ENCODE measurements at regions not wholly inside any gene's neighbourhood (a gene's known extent, or its start where the extent isn't known, plus 50 kb on each side); places are given as distances from the start of the nearest gene placed in this dataset.

DNA sequence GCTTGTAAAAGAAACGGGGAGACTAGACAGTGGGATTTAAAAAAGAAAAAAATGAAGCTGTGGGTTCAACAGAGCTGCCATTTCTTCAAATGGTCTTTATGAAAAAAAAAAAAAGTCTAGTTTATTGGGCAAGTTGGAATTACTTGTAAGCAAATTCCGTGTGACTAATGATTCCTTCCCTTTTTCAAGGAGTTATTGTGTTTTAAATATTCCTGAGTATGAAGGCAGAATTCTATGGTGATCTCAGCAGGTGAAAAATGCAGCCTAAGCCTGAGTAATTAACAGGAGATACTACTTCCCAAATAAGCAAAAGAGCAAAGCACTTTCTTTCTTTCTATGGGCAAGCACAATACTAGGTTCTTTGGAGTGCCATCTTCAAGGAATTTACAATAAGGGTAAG lies 481.9 kb downstream of the ZNF608 start:
- no peak for DNase-seq (ENCODE audit: low read depth)

DNA sequence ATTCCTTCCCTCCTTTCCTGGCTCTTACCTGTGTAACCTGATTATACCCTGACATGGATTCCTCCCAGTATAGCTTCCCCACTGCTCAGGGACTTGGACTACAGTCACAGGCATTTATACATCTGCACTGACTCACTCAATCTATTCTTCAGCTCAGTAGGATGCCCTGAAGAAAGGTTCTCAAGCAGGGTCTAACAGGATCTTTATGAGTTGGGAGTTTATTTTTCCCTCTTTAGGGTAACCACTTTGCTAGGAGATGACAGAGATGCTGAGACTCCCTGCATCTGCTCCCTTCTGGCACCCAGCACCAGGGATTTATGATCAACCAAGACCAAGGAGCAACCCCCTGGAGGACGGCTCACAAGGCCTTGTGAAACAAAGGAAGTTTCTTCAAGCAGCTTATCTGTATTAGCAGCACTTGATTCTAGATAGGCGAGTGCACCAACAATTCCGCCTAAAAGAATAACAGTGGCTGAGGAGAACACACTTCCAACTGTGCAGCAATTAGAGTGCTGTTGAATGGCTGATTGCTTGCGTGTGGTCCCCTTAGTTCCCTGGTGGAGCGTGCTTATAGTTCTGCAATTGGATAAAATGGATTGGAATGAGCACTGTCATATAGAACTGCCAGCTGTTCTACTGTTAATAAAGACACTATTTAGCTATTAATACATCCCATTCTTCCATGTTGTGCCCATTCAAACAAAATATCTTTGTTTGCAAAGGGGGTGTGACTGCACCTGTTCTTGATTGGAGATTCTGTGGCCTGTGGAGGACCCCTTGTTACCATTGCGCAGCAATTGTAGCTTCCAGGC lies 482.6 kb downstream of the ZNF608 start:
- DNase-seq (ENCODE audit: low read depth), result no peak

DNA sequence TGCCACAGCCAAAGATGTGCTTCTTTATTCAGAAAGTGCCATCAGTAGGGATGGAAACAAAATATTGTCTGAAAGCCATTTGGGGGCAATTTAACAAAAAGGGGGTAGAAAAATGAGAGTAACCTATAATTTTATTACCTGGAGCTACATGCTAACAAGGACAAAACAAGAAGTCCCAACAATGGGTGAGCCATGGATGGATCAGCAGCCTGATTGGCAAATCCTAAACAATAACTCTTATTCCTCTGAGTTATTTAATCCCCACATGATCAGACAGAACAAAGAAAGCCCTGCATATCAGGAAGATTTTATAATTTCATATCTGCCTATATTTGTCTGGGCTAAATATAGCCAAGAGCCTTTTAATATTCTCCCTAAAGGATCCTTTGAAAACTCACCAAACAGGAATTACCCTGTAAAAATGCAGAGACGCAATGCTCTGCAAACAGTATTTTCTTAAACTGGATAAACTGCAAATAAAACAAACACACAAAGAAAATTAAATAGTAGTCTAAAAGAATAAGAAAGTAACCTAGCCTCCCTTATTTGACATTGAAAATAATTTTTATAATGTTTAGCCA lies 483.4 kb downstream of the ZNF608 start:
- no peak for DNase-seq (ENCODE audit: low read depth)

DNA sequence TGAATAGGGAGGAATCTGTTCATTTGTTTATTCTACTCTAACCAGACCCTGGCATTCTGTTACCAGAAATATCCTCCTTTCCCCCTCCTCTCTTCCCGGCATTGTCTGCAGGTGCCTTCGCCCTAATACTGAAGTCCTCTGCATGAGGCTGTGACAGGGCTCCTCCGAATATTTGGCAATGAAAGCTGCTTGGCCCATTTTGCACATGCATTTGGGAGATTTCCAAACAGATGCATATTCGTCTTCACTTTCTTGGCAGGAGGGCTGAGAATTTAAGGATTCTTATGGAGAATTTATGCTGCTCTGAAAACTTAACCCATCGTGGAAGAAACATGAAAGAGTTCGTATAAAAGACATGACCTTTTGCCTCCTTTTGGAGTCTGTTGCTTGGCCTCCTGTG lies 484.0 kb downstream of the ZNF608 start:
- DNase-seq (ENCODE audit: low read depth), result no peak

GRCh38 chr5:124261848-124262247 lies 484.6 kb downstream of the ZNF608 start:
- DNase-seq (ENCODE audit: low read depth), result no peak

GRCh38 chr5:124260921-124261515 lies 485.4 kb downstream of the ZNF608 start:
- no peak for DNase-seq (ENCODE audit: low read depth)

DNA sequence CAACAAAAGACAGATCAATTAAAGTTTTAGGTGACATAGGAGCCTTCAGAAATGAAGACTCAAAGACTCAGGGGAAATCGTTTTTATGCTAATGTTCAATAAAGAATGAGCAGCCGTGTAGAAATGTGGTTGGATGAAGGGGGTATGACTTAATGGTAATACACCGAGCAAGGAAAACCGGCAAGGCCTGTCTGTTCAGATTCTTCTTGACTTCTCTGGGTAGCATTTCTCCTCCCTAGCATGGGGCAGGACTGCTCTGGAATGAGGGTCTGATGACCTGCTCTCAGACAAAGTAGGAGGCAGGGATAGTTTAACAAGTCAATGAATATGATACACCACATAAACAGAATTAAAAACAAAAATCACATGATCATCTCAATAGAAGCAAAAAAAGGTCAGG lies 487.4 kb downstream of the ZNF608 start:
- no peak for DNase-seq (ENCODE audit: low read depth)

- DNase-seq (ENCODE audit: low read depth), result no peak
These were observed 489.4 kb downstream of the ZNF608 start for GRCh38 chr5:124257048-124257447.

DNA sequence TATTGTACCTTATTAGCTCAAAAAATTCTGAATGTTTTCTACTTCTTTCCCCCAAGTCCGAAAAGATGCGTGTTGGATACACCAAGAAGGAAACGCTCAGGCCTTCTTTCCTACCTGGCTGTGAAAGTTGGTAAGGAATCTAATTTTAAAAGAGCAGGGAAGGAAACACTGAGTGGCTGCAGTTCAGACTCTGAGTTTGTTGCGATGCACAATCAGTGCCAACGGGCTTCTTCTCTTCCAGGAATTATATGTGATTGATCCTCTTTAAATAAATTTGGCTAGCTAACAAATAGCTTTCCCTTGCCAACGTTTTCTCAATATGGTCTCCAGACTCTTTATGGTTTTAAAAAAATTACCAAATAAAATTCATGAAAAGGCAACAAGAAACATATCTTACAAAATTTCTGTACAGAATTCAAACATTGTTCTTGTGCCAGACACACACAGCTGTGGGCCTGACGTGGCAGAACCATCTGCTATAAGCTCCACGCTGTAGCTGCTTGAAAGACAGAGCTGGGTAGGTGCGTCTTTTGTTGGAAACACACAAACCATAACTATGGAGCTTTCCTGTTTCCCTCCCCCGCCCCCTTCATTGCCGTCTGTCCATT lies 493.1 kb downstream of the ZNF608 start:
- no peak for DNase-seq (ENCODE audit: low read depth)

- no peak for DNase-seq (ENCODE audit: low read depth)
These were observed 493.7 kb downstream of the ZNF608 start for GRCh38 chr5:124252747-124253146.

GRCh38 chr5:124252191-124252638 lies 494.2 kb downstream of the ZNF608 start:
- DNase-seq (ENCODE audit: low read depth), result no peak

- no peak for DNase-seq (ENCODE audit: low read depth)
These were observed 501.2 kb downstream of the ZNF608 start for GRCh38 chr5:124245276-124245675.

DNA sequence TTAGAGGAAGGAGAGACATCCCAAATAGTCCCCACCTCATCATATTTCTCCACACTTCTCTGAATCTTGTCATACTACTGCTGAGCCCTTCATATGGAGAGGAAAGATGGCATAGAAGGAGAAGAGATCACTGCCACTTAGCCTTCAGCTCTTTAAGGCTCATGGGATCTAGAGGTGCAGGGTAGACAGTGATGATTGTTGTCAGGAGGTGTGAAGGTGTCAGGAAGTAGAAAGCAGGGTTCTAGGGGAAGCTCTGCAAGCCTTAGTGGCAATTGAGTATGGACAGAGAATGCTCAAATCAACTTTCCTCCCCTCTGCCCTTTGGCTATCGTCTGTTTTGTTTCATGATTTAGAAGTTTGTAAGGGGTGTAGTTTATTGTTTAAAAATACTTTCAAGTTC lies 505.7 kb downstream of the ZNF608 start:
- no peak for DNase-seq (ENCODE audit: low read depth)

DNA sequence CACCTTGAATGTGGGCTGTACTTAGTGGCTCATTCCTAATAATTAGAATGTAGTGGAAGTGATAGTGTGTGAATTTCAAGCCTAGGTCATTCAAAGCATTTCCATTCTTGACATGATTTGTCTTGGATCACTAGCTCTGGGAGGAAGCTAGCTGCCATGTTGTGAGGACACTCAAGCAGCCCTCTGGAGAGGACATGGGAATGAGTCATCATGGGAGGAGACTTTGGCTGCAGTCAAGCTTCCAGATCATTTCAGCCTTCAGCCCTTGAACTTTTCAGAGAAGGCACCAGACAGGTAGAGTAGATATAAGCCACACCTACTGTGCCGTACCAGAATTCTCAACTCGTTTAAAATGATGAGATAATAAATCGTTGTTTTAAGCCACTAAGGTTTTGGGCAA lies 506.9 kb downstream of the ZNF608 start:
- no peak for DNase-seq (ENCODE audit: low read depth)

DNA sequence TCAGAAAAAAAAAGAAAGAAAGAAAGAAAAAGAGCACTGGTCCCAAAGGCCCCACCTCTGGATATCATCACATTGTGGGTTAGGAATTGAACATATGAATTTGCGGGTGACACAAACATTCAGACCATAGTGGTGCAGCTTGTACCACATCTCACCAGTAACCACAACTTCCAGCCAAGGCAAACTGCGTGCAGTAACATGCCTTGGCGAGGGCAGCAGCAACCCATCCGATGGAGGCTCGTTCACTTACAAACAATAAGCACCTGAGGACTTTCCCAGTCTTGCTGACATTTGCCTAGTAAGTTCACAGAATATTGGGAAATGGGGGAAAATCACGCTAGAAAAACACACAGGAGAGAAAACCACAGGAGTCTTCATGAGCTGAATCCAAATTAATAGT lies 508.1 kb downstream of the ZNF608 start:
- DNase-seq (ENCODE audit: low read depth), result no peak

DNA sequence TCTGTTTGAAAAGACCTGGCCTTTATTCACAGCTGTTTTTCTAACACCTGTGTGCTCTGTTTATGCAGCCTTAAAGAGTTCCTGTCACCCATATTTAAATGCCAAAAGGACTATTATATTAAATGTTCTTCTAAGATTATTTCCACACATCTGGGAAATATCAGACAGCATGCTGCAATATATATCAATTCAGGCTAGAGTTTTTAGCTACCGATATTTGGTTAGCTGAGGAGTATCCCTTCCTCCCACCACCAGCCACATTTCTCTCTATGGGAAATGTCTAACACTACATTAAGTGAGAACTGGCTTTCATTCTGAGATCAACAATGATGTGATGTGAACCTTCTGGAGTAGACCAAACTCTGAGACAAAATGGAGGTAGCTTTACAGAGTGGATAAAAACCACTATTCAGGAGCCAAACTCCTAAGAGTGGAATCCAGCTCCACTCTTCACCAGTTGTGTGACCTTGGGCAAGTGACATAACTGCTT lies 509.2 kb downstream of the ZNF608 start:
- no peak for DNase-seq (ENCODE audit: low read depth)

DNA sequence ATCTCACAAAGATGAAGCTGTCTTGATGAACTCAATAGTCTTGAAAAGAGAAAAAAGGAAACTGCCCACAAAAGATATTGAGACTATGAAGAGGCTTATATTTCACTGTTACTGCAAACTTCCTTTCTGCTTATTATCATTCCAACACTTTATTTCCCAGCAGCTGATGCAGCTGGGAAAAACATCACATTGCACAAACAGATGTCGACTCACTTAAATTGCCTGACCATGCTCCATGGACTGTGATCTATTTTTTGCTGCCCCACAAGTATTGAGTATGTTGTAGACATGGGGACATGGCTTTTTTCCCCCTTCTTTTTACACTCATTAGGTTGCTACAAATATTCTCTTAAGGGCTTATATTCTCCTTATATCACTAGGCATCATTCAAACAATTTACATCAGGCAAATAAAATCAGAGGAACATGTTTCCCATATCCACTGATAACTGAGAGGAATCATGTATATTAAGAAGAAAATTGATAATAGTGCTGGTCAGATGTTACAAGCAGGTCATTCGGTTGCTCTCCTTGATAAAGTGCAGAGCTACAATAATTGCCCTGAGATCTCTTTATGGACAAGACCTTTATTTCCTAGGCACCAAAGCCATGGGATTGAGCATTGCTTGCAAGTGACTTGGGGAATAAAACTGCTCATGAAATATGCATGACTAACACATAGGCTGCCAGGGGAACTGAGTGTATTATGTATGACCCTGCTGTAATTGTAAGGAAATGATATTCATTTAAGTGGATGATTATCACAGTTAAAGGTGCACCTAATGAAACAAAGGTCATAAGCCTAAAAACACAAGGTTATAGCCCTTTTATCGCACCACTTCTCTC lies 509.9 kb downstream of the ZNF608 start:
- DNase-seq (ENCODE audit: low read depth), result no peak

- DNase-seq (ENCODE audit: low read depth), result no peak
These were observed 510.9 kb downstream of the ZNF608 start for GRCh38 chr5:124235576-124235975.

DNA sequence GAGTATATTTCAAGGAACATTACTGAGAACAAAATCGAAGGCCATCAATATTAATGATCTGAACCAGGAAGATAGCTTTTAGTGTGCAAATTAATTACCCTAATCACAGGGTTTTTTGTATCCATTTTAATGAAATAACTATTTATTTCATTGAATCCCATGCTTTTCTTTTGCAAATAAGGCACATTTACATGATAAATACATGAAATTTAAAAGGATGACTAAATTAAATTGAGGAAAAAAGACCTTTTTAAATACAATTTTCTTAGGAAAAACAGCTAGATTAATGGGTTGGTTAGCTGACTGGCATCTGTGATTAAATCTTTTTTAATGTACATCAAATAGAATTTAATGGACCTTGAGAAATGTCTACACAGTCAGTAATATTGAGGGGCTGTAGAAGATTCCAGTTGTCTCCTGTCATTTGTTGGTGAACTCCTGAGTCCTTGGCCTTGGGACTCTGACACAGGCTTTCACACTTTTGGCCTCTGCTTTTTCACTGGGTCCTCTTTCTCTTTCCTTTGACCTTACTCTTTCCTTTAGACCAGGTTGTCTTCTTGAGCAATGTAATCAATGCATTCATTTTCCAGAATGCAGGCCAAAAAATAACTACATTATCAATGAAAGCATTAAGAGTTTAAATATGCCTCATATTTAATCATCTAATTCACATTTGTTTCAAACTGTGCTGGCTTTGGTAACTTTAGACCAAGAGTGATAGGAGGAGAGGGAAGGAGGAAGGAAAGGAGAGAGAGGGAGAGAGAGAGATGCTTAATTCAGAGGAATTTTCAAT lies 511.5 kb downstream of the ZNF608 start:
- no peak for DNase-seq (ENCODE audit: low read depth)

DNA sequence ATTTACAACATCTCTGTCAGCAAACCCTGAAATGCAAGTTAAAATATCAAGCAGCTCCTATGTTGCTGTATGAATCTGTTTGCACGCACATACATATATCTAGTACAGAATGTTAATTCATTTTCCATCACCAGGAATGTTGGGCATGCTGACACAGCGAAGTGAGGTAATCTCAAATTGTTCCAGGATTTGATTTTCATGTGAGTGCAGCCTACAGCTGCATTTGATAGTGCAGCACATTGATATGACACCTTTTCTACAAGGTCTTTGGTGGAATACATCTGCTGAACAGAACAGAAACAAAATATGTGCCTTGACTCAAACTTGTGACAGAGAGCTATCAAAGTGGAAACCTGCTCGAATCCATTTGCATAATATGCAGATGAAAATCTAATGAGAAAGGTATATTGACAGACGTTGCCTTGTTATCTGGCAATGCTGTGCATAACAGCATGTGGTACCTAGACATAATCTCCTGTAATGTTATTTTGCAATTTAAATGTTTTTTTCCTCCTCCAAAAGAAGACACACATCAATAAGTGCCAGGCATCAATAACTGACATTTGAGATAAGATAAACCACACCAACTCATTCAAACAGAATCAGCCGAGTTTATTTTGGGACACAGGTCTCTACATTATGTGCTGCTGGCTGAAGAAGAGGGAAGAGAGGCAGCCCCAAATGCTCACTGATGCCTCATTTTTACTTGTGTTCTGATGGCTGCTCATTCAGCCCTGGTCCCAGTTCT lies 512.2 kb downstream of the ZNF608 start:
- DNase-seq (ENCODE audit: low read depth), result no peak

All from T follicular helper cell (primary cell).